GM10248 (cell line): ENCODE measurements at regions not wholly inside any gene's neighbourhood (a gene's known extent, or its start where the extent isn't known, plus 50 kb on each side); places are given as distances from the start of the nearest gene placed in this dataset.

Source experiments
- CTCF ChIA-PET: fragments of 300-600 bp; sonication (Branson Sonifier 250); formaldehyde crosslinking; extraction: SDS; loops from one replicate; lab custom pipeline; 2021; ENCODE audit warnings: antibody characterized with exemption; lab: Yijun Ruan, JAX
- POLR2A ChIA-PET: fragments of 350-650 bp; sonication (Branson Sonifier 250); formaldehyde crosslinking; extraction: SDS; loops from one replicate; lab custom pipeline; 2020; ENCODE audit warnings: antibody characterized with exemption; lab: Yijun Ruan, JAX
- DNase-seq: peaks from one replicate; pipeline ENCODE4 v3.0.0; 2012; ENCODE audit errors: extremely low spot score
- TF ChIP-seq, protein P1 (sequence below): IDR thresholded peaks from 2 replicates; pipeline ENCODE4 v1.5.1; 2012; ENCODE audit warnings: mild to moderate bottlenecking, low read depth; ENCODE audit errors: extremely low read depth, missing control alignments, control extremely low read depth

DNA sequence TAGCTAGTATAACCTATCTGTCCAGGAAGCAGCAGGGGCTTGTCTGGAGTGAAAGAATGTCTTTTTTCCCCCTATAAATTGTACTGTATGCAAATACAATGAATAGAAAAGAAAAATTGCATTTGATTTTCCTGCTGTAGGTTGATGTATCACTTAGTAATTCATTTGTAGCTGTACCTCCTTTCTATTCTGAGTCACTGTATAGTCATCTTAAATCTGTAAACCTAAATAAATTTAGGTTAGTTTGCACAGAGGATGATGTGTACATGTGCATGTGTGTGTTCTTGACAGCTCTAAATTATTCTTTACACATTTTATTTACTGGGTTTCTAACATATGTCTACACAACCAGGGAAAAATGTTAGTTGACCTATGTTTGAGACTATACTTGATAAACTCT is 478.7 kb upstream of the CNTNAP5 start:
- POLR2A ChIA-PET = no interaction called here
- CTCF ChIA-PET = no interaction called here
- TF ChIP-seq, protein P1, sequence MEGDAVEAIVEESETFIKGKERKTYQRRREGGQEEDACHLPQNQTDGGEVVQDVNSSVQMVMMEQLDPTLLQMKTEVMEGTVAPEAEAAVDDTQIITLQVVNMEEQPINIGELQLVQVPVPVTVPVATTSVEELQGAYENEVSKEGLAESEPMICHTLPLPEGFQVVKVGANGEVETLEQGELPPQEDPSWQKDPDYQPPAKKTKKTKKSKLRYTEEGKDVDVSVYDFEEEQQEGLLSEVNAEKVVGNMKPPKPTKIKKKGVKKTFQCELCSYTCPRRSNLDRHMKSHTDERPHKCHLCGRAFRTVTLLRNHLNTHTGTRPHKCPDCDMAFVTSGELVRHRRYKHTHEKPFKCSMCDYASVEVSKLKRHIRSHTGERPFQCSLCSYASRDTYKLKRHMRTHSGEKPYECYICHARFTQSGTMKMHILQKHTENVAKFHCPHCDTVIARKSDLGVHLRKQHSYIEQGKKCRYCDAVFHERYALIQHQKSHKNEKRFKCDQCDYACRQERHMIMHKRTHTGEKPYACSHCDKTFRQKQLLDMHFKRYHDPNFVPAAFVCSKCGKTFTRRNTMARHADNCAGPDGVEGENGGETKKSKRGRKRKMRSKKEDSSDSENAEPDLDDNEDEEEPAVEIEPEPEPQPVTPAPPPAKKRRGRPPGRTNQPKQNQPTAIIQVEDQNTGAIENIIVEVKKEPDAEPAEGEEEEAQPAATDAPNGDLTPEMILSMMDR = no peak
- no peak for DNase-seq

DNA sequence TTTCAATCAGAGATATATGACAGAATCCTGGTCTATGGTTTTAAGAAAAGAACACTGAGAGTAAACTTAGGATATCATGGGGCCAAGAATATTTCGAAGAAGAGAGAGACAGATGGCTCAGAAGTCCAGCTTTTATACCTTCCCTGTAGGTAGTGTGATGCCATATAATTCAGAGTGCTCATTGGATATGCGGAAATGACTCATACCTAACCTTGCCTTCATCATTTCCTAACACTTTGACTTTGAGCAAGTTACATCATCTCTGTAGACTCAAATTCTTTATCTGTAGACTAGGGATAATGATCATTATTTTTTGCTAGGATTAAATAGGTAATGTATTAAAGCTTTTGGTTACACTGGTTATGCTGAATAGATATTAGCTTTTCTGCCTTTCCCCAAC is 461.6 kb upstream of the CNTNAP5 start:
- DNase-seq = no peak
- CTCF ChIA-PET = interaction anchor here (1.0 kb wide), 1 partner anchor 13 kb away, joined by 3 read pairs; no protein-coding TSS in a partner anchor
- POLR2A ChIA-PET = no interaction called here
- TF ChIP-seq, protein P1 = no peak

DNA sequence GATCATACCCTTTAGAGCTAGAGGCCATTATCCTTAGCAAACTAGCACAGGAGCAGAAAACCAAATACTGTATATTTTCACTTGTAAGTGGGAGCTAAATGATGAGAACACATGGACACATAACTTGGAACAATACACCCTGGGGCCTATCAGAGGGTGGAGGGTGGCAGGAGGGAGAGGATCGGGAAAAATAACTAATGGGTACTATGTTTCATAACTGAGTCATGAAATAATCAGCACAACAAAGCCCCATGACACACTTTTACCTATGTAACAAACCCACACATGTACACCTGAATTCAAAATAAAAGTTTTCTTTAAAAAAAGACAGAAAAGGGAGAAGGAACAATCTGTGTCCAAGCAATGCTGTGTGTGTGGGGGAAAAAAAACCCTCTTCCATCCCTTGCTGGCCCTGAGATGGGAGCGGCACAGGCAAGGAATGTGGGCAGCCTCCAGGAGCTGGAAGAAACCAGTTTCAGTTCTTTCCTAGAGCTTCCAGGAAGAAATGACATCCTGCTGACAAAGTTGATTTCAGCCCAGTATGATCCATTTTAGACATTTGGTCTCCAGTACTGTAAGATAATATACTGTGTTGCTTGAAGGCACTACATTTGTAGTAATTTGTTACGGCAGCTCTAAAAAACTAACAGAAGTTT is 458.7 kb upstream of the CNTNAP5 start:
- TF ChIP-seq, protein P1 = no peak
- ChIA-PET CTCF (no interaction called here), POLR2A (no interaction called here)
- no peak for DNase-seq

DNA sequence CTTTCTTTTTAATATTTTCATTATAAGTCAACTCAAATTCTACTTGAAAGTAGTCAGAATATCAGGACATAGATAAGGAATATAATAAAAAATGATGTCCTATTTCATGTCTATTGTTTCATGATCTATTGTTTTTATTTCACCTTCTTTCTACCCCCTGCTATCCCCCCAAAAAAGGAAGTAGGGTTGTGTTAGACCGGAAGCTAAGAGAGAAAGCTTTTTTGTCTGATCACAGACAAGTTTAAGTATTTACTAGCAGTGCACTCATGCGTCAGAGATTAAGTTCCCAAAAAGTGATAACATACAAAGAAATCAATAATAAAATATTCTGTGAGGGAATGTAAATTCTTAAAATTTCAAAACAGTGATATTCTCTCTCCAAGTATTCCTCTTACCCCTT is 447.1 kb upstream of the CNTNAP5 start:
- DNase-seq = no peak
- POLR2A ChIA-PET = no interaction called here
- TF ChIP-seq, protein P1 = no peak
- CTCF ChIA-PET = no interaction called here

DNA sequence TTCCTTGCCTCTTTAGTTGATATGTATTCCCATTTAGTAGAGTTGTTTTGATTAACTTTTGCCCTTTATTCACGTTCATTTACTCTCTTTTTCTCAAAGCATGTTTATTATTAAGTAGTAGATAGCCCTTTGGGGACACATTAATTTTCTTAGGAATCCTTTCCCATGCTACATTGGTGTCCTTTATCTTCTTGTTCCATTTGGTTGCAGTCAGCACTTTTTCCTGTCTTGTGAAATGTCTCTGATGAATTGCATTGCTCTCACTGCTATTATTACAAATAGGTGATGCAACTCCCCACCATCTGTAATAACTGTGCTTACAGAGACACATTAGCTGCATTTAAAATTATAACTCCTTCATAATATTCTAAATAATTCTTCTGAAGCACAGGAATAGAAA is 428.5 kb upstream of the CNTNAP5 start:
- DNase-seq = no peak
- TF ChIP-seq, protein P1 = no peak
- CTCF ChIA-PET = no interaction called here
- POLR2A ChIA-PET = no interaction called here

DNA sequence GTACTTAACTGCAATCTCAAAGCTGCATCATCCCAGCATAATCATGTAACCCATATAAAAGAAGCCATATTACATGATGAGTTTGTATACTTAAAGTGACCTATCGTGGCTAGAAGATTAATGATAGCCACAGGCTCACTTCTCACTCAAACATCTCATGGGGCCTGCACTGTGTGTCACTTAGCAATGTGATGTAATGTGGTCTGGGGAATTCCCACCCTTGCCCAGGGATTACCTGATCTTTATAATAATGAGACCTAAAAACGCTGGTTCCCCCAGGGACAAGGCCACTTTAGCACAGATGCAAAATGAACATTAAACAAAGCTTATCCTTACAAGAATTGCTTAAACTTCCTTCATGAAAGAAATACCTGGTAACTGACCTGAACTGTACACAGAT is 427.1 kb upstream of the CNTNAP5 start:
- ChIA-PET POLR2A (no interaction called here), CTCF (interaction anchor here (1.3 to 1.4 kb wide), 3 partner anchors 9 to 29 kb away, joined by 3 read pairs; no protein-coding TSS in a partner anchor)
- TF ChIP-seq, protein P1 = no peak
- no peak for DNase-seq
